Hepatocyte (in vitro differentiated cells): ENCODE measurements at regions not wholly inside any gene's neighbourhood (a gene's known extent, or its start where the extent isn't known, plus 50 kb on each side); places are given as distances from the start of the nearest gene placed in this dataset.

Experiments
- DNase-seq: peaks from one replicate; pipeline ENCODE4 v3.0.0-alpha.2; 2016; ENCODE audit warnings: low spot score
- H2AFZ ChIP-seq: fragments of 200-600 bp; sonication (generic); 2 replicates; pipeline ENCODE4 v1.6.0; 2016; ENCODE audit warnings: antibody characterized with exemption, mild to moderate bottlenecking
- H3K27ac ChIP-seq: fragments of 200-600 bp; sonication (generic); 2 replicates; pipeline ENCODE4 v1.5.1; 2016; ENCODE audit warnings: mild to moderate bottlenecking
- H3K27me3 ChIP-seq: fragments of 200-600 bp; sonication (generic); 2 replicates; pipeline ENCODE4 v1.6.1; 2016
- H3K36me3 ChIP-seq: fragments of 200-600 bp; sonication (generic); replicated peaks from 2 replicates; pipeline ENCODE4 v1.5.1; 2016; ENCODE audit warnings: low read depth; ENCODE audit not compliant: insufficient read depth
- H3K4me1 ChIP-seq: fragments of 200-600 bp; sonication (generic); 2 replicates; pipeline ENCODE4 v1.5.1; 2016; ENCODE audit warnings: mild to moderate bottlenecking, moderate library complexity; ENCODE audit not compliant: insufficient read depth
- H3K4me2 ChIP-seq: fragments of 200-600 bp; sonication (generic); 2 replicates; pipeline ENCODE4 v1.6.0; 2016
- H3K4me3 ChIP-seq: fragments of 200-600 bp; sonication (generic); 2 replicates; pipeline ENCODE4 v1.5.1; 2016; ENCODE audit warnings: mild to moderate bottlenecking
- H3K79me2 ChIP-seq: fragments of 200-600 bp; sonication (generic); 2 replicates; pipeline ENCODE4 v1.6.0; 2017; ENCODE audit warnings: mild to moderate bottlenecking
- H3K9me2 ChIP-seq: fragments of 200-600 bp; sonication (generic); replicated peaks from 2 replicates; pipeline ENCODE4 v1.6.0; 2017; ENCODE audit warnings: mild to moderate bottlenecking; ENCODE audit not compliant: insufficient read depth
- H3K9me3 ChIP-seq: fragments of 200-600 bp; sonication (generic); 2 replicates; pipeline ENCODE4 v1.5.1; 2016; ENCODE audit warnings: low read depth, mild to moderate bottlenecking
- H4K20me1 ChIP-seq: fragments of 200-600 bp; sonication (generic); 2 replicates; pipeline ENCODE4 v1.6.0; 2016; ENCODE audit warnings: mild to moderate bottlenecking; ENCODE audit not compliant: insufficient read depth, poor library complexity, severe bottlenecking
- EZH2 ChIP-seq: fragments of 200-600 bp; sonication (generic); IDR thresholded peaks from 2 replicates; pipeline ENCODE4 v1.6.1; 2016; ENCODE audit warnings: antibody characterized with exemption, mild to moderate bottlenecking, borderline replicate concordance
- EZH2phosphoT487 ChIP-seq: fragments of 200-600 bp; sonication (generic); IDR thresholded peaks from one replicate; pipeline ENCODE4 v1.6.1; 2018; ENCODE audit warnings: antibody characterized with exemption, mild to moderate bottlenecking, low read depth, moderate library complexity; ENCODE audit not compliant: unreplicated experiment, severe bottlenecking
- WGBS: methylation state at CpG from one replicate; pipeline ENCODE4 v1.1.6; 2016; ENCODE audit warnings: low lambda C conversion rate; ENCODE audit errors: missing lambda C conversion rate; 5-methylcytosine and 5-hydroxymethylcytosine counted together
- TF ChIP-seq, protein P1 (sequence below): fragments of 200-600 bp; sonication (generic); IDR thresholded peaks from 2 replicates; pipeline ENCODE4 v1.5.1; 2016; ENCODE audit warnings: antibody characterized with exemption, mild to moderate bottlenecking; ENCODE audit not compliant: poor library complexity

DNA sequence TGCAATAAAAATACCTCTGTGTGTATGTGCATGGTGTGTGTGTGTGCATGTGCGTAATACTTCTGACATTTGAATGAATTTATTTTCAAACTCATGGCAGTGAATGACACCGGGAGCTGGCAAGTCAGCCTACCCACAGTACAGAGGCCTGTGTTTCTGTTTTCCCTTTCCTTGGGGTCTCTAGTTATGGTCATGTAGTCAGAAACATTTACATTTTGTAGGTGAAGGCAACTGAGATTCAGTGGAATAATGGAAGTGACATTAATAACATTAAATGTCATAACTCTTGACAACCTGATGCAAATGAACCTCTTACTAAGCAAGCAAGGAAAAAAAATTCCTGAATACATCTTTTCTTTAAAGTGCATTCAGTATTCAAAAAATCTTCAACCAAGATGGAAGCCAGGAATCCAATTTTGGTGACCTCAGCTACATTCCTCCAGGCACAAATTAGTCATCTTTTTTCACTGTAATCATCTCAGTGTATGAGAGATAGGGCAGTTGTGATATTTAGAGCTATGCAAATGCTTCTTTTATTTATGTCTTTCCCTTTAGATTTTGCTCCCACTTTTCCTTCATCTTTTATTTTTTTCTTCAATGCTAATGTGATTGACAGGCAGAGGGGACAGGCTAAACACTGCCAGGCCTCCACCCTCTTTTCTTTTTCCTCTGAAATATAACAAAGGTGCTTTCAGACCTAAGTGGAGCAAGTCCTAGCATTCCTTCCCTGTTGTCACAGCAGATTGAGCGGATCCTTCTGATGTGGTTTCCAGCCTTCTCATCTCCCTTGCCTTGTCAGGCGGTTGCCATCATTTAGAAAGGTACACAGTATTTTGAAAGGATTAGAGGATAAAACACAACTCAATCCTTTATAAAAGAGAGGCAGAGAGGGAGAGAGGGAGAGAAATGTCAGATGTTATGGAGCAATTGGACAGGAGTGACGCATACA, 569.8 kb upstream of the ADAMTS16 start:
- 84% methylated on average over 5 of the region's 5 CpGs for WGBS
- Histone ChIP-seq H4K20me1 (no peaks in the 10 kb centered on the region), H3K36me3 (no peaks in the 10 kb centered on the region), H3K9me2 (no peaks in the 10 kb centered on the region), H2AFZ (no peak overlapping the region), H3K27me3 (no peaks in the 10 kb centered on the region), H3K27ac (no peak overlapping the region), H3K9me3 (no peaks in the 10 kb centered on the region), H3K79me2 (no peaks in the 10 kb centered on the region), H3K4me3 (no peak overlapping the region), H3K4me1 (no peaks in the 10 kb centered on the region), H3K4me2 (no peak overlapping the region)
- DNase-seq: no peak
- TF ChIP-seq, protein P1, sequence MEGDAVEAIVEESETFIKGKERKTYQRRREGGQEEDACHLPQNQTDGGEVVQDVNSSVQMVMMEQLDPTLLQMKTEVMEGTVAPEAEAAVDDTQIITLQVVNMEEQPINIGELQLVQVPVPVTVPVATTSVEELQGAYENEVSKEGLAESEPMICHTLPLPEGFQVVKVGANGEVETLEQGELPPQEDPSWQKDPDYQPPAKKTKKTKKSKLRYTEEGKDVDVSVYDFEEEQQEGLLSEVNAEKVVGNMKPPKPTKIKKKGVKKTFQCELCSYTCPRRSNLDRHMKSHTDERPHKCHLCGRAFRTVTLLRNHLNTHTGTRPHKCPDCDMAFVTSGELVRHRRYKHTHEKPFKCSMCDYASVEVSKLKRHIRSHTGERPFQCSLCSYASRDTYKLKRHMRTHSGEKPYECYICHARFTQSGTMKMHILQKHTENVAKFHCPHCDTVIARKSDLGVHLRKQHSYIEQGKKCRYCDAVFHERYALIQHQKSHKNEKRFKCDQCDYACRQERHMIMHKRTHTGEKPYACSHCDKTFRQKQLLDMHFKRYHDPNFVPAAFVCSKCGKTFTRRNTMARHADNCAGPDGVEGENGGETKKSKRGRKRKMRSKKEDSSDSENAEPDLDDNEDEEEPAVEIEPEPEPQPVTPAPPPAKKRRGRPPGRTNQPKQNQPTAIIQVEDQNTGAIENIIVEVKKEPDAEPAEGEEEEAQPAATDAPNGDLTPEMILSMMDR: no peak
- no peak for TF ChIP-seq EZH2
- no peak for TF ChIP-seq EZH2phosphoT487

- Histone ChIP-seq H3K9me3 (no peaks in the 10 kb centered on the region), H3K27me3 (no peaks in the 10 kb centered on the region), H2AFZ (no peak overlapping the region), H3K4me2 (no peak overlapping the region), H3K4me3 (no peak overlapping the region), H3K36me3 (no peaks in the 10 kb centered on the region), H3K27ac (no peak overlapping the region), H4K20me1 (no peaks in the 10 kb centered on the region), H3K9me2 (no peaks in the 10 kb centered on the region), H3K4me1 (no peaks in the 10 kb centered on the region), H3K79me2 (no peaks in the 10 kb centered on the region)
- DNase-seq: no peak
- TF ChIP-seq EZH2phosphoT487 (no peak), EZH2 (no peak)
- TF ChIP-seq, protein P1: no peak
- 82% methylated on average over 7 of the region's 7 CpGs for WGBS
Measured at GRCh38 chr5:4571248-4571948, 568.7 kb upstream of the ADAMTS16 start.

DNA sequence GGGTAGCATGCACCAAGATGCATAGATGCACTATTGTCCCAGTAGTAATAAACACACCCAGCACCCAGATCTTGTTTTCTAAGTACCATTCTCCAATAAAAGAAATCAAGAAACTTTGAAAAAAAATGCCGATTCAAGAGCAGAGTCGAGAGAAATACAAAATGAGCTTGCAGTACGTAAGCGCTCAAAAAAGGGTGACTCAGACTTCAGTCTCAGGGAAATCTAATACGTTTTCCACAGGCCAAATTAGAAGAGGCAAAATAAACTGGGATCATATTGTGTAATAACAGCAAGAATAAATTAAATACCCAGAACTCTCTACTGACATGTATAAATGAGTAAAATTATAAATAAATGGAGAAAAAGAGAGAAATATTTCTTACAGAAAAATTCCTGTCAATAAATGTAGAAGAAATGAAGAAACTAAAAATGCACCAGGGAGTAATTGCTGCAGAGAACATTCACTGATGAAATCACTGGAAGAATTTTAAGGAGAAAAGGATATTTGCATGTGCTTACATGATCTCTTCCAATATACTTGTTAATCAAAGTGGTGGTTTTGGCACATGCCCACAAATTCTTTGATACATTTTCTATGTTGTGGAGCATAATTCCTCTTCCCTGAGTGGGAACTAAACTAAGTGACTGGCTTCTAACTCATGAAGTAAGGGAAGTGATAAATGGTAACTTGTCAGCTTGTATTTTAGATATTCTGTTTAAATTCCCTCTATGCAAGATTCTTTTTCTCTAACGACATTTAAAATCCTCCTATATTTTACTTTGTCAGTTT, 567.6 kb upstream of the ADAMTS16 start:
- Histone ChIP-seq H3K4me2 (no peak overlapping the region), H3K4me1 (no peaks in the 10 kb centered on the region), H3K36me3 (no peaks in the 10 kb centered on the region), H3K27ac (no peak overlapping the region), H2AFZ (no peak overlapping the region), H3K79me2 (no peaks in the 10 kb centered on the region), H3K27me3 (no peaks in the 10 kb centered on the region), H3K4me3 (no peak overlapping the region), H4K20me1 (no peaks in the 10 kb centered on the region), H3K9me3 (no peaks in the 10 kb centered on the region), H3K9me2 (no peaks in the 10 kb centered on the region)
- WGBS: 94% methylated on average over 6 of the region's 6 CpGs
- DNase-seq: no peak
- TF ChIP-seq EZH2: no peak
- TF ChIP-seq, protein P1: no peak
- TF ChIP-seq EZH2phosphoT487: no peak
